Stimulated activated CD4-positive, alpha-beta T cell treated with anti-CD3 and anti-CD28 coated beads, Interleukin-1b, Interleukin-23, amount 100 ng/mL, for 48 hours (primary cell): ENCODE measurements at regions not wholly inside any gene's neighbourhood (a gene's known extent, or its start where the extent isn't known, plus 50 kb on each side); places are given as distances from the start of the nearest gene placed in this dataset.
"Not testable (repeated sequence)": the region's sequence is repeated elsewhere in the genome, so short reads cannot be mapped to it uniquely, and the experiment has no call there.

Source experiments
- DNase-seq: peaks from one replicate; pipeline ENCODE4 v3.0.0-alpha.2; 2020

- DNase-seq, result no peak
Measured at GRCh38 chr13:82477436-82477835, 1404.8 kb downstream of the SLITRK1 start.

- DNase-seq, result no peak
Measured at GRCh38 chr13:82467626-82468025, 1414.6 kb downstream of the SLITRK1 start.

GRCh38 chr13:82459575-82459974 lies 1422.7 kb downstream of the SLITRK1 start:
- not testable (repeated sequence) for DNase-seq

GRCh38 chr13:82458169-82458568 lies 1424.1 kb downstream of the SLITRK1 start:
- DNase-seq, result no peak

GRCh38 chr13:82457548-82457947 lies 1424.7 kb downstream of the SLITRK1 start:
- not testable (repeated sequence) for DNase-seq

- no peak for DNase-seq
Measured at GRCh38 chr13:82447416-82448077, 1434.7 kb downstream of the SLITRK1 start.

GRCh38 chr13:82439159-82439904 lies 1442.9 kb downstream of the SLITRK1 start:
- no peak for DNase-seq

DNA sequence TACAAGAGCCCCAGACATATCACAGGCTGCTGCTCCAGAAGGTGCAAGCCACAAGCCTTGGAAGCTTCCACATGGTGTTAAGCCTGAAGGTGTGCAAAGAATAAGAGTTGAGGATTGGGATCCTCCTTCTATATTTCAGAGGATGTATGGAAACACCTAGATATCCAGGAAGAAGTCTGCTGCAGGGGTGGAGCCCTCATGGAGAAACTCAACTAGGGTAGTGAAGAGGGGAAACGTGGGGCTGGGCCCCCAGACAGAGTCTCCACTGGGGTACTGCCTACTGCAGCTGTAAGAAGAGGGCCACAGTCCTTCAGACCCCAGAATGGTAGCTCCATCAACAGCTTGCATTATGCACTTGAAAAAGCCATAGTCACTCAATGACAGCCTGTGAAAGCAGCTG lies 1444.0 kb downstream of the SLITRK1 start:
- DNase-seq, result no peak

DNA sequence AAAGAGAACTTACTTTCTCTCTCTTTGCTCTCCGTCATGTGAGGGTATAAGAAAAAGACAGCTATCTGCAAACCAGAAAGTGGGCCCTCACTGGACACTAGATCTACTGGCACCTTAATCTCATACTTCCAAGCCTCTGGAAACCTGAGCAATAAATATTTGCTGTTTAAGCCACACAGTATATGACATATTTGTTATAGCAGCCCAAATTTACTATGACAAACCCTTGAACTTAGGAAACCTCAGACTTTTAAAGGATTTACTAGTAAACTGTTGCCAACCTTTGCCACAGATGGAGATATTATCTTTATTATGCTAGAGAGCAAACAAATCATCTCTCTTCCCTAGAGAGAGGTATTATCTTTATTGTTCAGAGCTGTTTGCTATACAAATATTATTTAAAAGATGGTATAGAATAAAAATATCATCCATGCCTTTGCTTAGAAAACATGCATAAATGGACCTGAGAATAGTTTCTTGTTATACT lies 1446.1 kb downstream of the SLITRK1 start:
- no peak for DNase-seq

- no peak for DNase-seq
Measured at GRCh38 chr13:82432949-82433348, 1449.3 kb downstream of the SLITRK1 start.

GRCh38 chr13:82412749-82413148 lies 1469.5 kb downstream of the SLITRK1 start:
- no peak for DNase-seq

DNA sequence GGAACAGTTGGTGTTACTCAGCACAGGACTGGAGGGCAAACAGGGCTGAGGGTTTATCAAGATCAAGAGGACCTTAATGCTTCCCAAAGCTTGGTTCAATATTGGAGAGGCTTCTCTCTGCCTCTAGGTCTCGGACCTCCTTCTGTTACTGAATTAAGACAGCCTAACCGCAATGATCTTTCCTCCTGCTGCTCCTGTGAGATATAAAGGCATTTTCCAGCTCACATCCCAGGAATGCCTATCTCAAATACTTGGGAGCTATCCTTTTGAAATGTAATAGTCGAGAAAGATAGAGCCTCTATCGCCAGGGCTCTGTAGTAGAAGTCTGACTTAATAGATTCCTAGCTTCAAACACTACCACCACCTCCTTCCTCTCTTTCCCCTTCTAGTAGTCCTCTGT lies 1475.0 kb downstream of the SLITRK1 start:
- DNase-seq, result no peak

DNA sequence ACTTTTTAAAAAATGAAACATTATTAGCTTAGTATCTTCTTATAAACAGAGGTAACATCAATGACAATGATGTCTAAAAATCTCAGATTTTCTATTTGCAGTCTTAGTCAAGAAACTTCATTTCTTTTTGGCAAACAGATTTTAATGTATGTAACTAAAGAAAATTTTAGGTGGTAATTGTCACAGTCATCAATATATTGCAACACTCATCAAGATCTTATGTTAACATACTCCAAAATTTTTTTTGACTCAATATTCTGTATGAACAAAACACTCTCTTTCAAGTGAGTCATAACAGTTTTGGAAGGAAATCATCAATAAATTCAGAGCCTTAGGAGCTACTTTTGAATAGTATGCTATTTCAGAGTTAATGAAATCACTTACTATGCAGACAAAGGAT lies 1507.6 kb downstream of the SLITRK1 start:
- DNase-seq, result no peak

DNA sequence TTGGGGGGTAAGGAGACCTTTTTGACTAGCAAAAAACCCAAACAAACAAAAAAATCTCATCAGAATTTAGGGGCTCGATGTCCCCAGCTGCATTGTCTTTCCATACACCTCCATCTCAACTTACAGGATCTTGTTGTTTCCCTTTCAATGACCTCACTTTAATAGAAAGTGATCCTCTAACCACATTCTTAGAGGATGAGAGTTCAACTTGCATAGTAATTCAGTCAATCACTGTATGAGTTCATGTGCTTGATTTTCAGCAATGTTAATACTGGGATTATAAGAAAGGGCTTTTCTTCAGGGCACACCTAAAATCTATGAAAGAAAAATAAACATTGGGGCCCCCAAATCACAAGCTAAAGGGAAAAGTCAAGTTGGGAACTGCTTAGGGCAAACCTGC lies 1512.0 kb downstream of the SLITRK1 start:
- DNase-seq, result no peak

GRCh38 chr13:82364525-82364924 lies 1517.7 kb downstream of the SLITRK1 start:
- no peak for DNase-seq

GRCh38 chr13:82358284-82358683 lies 1524.0 kb downstream of the SLITRK1 start:
- DNase-seq, result no peak

- DNase-seq, result no peak
Measured at GRCh38 chr13:82356667-82357410, 1525.4 kb downstream of the SLITRK1 start.

DNA sequence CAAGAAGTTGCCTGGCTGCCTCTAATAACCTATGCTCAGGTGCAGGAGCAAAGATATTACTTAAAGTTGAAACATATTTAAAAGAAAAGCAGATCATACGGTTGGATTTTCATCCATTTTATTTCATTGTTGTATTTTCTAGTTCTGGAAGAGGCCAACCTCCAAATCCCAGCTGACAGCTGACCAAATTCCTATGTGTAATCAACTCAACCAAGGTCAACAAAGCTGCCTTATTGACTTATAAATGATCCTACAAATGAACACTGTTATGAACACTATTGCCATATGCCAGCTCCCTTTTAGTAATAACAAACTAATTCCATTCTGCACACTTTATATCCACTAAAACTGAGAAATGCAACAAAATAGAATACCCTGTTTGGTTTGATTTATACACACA lies 1537.4 kb downstream of the SLITRK1 start:
- DNase-seq, result no peak

DNA sequence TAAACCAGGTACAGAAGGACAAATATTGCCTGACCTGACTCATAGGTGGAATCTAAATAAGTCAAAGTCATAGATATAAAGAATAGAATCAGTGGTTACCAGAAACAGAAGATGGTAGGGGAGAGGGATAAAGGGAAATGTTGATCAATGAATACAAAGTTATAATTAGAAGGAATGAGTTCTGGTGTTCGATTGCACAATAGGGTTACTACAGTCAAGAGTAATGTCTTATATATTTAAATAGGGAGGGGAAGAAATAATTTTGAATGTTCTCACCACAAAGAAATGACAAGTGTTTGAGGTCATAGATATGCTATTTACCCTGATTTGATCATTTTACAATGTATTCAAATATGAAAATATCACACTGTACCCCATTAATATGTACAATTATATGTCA lies 1541.2 kb downstream of the SLITRK1 start:
- no peak for DNase-seq

DNA sequence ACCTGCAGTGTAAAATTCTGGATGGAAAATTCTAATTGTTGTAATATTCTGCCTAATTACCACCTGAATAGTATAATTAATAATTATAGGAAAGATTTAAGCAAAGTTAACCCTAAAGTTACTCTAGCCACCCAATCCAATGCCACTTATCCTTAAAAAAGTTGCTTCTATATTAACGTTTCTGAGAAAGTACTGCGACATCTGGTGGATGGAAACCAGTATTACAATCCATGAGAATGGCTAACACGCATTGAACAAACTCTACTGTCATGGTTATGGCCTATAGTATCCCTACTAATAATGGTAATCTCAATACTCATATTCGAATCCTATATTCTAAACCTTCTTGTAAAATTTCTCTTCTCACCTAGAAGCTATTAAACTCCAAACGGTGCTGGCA lies 1551.8 kb downstream of the SLITRK1 start:
- DNase-seq, result no peak

GRCh38 chr13:82323101-82323500 lies 1559.2 kb downstream of the SLITRK1 start:
- DNase-seq, result no peak

DNA sequence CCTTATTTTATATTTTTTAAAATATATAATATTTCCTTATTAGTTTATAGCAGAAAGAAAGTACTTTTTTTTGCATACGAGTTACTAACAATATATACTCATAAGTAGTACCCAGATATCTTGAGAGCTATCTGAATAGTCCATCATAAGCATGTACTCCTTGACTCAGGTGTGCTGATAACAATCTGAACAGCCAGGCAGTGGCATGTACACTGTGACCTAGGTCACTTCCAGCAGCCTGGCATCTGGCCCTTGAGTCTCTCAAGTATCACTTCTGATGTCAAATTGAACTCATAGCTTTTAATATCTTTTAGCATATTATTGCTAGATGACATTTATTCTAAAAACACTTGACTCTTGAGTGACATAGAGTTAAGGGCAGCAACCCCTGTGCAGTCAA lies 1576.7 kb downstream of the SLITRK1 start:
- DNase-seq, result no peak

DNA sequence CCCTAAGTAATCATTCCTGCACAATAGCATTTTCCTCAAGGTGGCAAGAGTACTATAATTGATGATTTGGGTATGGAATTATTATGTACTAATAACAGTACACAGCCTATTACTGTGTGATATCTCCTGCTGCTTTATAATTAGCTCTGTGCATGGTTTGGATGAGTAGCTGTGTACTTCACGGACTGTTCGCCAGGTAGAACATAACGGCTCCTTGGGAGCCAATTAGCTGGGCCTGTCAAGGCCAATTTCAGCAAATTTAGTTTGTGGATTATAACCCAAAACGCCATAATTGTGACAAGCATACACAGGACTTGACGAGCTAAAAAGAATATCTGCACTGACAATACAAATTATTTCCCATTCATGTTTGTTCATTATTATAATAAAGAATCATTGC lies 1584.2 kb downstream of the SLITRK1 start:
- DNase-seq, result no peak

DNA sequence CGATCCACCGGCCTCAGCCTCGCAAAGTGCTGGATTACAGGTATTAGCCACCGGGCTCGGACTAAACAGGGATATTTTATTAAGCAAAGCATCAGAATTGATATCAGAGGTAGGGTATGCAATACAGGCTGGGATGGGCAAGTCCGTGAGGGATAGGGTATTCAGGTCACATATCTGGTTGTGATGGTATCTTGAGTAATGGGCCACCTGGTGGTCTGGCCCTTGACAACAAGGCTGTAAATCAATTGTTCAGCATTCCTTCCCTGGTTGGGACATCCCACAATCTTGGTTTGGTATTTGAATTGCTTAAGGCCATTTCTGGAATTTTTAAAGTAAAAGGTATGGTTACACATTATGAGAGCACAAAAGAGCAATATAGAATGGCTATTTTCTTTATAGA lies 1588.0 kb downstream of the SLITRK1 start:
- no peak for DNase-seq
